Skin of body (tissue), 1 donor: ENCODE measurements at regions not wholly inside any gene's neighbourhood (a gene's known extent, or its start where the extent isn't known, plus 50 kb on each side); places are given as distances from the start of the nearest gene placed in this dataset.

Experiments used
- DNase-seq: peaks from one replicate; lab custom pipeline; 2025; lab: John Stamatoyannopoulos, UW

DNA sequence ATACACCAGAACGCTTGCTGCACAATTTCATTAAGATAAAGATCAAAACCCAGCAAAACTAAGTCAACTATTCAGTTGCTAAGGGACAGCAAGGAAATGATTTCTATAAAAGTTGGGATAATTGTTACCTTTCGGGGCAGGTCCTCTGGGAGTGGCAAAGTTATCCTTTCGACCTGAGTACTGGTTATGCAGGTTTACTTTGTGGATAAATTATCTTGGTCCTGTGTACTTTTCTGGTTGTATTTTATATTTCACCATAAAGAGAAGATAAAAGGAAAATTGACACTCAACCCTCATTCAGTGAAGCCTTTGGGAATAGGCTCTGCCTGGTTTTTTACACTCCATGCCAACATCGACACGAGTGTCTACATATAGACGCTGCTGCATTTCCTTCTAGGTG lies 146.5 kb downstream of the SYK start:
- DNase-seq: no peak

DNA sequence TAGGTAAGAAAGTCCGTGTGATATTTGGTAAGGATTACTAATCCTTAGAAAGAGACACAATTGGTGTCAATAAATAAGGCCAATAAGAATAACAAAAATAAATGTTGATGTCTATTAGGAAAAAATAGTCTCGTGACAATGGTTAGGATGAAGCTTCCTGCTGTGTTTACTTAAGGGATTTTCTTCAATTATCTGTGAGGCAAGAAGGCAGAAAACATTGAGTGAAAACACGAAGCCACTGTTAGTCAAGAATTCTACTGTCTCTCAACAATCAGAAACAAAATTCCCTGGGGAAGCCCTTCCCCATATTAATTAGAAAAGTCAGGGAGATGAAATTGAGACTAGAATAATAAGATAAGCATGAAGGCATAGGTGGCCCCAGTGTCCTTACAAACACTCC lies 149.0 kb downstream of the SYK start:
- no peak for DNase-seq

DNA sequence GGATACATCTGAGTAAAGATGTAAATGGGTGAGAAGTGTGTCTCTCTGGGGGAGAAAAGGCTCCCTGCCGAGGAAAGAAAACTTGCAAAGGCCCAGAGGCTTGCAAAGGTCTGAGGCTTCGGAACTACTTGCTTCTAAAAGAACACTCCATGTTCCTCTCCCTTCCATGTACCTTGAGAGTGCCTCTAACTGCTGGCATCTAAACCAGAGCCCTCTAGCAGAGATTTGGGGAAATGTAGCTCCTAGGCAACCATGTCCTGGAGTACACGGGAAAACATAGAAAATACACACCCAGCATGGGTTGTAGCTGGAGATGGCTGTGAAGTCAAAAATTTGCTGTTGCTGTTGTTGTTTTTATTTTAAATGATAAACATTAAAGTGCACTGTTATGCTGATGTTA lies 151.6 kb downstream of the SYK start:
- DNase-seq: no peak

DNA sequence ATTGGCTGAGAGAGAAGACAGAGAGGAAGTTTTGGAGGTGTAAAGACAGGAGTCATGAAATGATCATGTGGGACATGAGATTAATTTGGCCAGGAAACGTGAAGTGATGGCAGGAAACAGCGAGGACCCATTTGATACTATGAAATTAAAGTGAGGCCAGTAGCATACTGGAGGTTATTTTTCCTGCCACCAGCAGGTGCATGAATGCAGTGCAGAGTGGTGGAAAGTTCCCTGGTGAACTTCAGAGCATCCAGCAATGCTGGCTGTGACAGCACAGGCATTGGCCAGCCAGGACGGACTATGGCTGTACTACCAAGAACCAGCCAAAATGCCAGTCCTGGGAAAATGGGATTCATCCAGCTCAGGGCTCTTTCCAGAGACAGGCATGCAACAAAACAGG lies 152.2 kb downstream of the SYK start:
- no peak for DNase-seq

DNA sequence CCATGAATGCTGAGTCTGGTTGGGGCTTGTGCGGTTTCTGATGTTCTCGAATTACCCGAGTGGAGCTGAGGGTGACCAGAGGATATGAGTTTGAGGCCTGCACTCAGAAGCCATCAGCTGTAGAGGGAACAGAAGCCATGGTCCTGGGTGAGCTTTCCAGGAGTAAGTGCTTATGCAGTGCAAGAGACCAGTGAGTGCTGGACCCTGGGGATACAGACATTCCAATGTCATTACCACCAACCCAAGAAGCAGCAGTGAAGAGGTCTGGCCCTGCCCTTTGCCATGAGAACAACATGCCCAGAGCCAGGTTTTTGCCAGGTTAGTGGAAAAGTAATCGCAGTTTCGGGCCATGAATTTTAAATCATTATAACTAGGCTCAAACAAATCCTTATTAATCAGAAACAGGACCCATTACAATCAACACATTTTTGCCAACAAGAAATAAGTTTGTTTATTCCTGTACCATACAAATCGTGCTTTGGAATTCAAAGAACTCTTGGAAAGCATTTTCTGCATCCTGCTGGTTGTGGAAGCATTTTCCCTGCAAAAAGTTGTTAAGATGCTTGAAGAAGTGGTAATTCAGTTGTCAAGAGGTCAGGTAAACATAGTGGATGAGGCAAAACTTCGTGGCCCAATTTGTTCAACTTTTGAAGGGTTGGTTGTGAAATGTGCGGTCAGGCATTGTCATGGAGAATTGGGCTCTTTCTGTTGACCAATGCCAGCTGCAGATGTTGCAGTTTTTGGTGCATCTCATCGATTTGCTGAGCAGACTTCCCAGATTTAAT lies 154.6 kb downstream of the SYK start:
- no peak for DNase-seq

DNA sequence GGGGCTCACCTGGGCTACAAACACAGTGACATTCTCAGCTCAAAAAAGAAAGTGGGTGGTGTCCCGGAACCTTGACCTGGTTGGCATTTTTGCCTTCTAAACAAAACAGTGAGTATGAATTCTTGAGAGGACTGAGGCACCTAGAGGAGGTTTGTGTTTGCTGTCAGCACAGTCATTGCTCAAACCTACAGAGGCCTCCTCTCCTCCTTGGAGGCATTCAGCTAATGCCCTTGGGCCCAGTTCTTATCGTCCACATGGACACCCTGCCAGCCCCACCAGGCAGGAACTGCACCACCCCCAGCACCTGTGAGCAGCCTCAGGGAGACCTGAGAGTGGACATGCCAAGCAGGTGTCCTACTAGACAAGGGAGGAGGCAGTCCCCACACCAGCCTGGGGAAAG lies 156.7 kb downstream of the SYK start:
- DNase-seq: no peak

DNA sequence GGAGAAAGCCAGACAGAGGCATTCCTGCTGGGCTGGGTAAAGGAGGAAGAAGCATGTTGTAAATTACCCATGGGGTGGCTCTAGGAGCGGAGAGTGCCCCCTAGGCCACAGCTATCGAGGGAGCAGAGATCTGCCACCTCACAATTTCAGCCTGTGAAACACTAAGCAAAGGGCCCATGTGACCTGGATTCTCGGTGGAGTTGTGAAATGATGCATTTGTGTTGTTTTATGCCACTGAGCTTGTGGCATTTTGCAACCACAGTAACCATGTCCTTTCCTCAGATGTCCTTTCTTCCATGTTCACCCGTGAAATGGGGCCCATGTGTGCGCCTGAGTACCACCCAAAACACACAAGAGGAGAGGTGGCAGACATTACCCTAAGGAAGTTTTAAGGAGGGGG lies 159.3 kb downstream of the SYK start:
- DNase-seq: no peak

DNA sequence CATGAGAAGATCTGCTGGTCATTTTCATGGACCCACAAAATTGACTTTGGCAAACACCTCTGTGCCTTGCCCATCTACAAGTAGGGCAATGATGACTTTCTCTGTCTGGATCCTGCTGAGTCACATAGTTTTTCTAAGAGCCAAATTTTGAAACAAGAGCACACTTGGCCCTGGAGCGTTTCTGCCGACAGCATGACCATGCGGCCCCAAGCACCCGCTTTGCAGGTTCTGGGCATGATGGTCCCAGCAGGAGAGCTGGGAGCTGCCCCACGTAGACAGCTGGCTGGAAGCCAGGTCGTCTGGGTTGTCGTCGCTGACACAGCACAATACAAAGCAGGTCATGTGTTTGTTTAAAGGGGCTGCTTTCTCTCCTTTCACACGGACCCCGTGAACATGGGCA lies 159.8 kb downstream of the SYK start:
- no peak for DNase-seq

DNA sequence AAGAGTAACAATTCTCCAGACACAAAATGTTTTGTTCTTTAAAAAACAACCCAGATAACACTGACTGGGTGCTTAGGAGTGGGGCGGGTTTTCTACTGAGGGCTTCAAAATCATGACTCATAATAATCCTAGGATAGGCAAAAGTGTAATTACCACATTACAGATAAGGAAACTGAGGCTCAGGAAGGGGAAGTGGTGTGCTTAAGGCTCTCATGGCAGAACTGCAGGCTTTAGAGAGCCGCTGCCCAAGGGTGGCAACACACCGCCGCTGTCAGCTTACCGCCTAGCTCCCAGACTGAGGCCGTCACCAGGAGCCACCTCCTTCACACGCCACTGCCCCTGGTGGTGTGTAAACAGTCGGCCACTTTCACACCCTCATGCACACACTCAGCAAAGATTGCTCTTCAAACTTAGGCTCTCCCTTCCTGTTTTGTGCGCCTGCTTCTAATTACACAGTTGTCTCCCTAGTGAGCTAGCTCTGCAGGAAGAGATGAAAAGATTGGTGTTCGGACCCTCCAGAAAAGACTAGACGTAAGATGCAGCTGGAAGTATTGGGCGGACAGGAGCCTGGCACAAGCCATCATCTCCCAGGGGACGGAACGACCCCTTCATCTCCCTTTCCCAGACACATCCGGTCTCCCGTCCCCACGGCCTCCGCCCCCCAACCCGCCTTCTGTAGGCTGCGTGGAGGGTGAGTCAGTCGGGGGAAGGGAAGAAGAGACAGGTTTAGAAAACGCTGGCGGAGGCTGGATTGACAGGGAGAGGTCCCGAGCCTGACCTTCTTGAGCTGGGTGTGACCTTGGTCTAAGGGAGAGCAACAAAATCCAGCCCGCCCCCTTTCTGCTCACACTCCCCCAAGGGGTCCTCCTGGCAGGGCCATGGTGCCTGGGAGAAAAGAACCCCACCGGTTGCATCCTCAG lies 162.7 kb downstream of the SYK start:
- peak; percentile 10 for DNase-seq

DNA sequence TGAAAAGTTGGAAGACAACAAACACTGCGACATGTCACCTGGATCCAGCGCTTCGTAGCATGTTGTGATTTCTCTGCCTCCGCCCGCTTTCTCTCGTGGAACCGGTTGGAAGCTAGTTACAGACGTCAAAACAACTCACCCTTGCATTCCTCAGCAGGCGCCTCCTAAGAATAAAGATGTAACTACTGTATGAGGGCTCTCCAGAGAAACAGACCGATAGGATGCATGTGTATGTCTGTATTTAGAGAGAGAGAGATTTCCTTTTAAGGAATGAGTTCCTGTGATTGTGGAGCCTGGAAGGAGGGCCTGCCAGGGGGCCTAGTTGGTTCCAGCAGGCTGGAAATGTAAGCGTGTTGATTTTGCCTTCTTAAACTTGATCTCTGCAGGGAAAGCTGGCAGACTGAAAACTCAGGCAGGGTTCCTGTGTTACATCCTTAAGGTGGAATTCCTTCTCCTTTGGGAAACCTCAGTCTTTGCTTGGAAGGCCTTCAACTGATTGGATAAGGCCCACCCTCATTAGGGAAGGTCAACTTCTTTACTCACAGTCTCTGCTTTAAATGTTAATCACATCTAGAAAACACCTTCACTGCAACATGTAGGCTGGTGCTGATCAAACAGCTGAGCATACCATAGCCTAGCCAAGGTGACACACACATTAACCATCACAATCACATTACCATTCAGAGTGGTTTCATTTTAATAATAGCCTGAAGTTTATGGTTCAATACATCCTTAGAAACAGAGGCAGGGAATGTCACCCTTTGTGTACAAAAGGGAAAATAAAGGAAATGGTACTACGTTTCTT lies 163.8 kb downstream of the SYK start:
- DNase-seq: peak; percentile 24

DNA sequence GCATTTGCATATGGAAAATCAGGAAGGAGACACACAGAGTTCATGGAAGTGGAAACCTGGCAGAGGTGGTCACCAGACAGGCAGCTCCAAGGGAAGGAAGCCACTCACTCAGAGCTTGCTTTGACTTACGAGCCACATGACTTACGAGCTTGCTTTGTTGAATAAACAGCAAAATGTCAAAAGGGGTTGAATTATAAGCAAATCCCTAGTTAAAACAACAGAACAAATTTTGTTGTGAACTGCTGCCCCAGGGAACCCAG lies 164.3 kb downstream of the SYK start:
- DNase-seq: peak; percentile 24

DNA sequence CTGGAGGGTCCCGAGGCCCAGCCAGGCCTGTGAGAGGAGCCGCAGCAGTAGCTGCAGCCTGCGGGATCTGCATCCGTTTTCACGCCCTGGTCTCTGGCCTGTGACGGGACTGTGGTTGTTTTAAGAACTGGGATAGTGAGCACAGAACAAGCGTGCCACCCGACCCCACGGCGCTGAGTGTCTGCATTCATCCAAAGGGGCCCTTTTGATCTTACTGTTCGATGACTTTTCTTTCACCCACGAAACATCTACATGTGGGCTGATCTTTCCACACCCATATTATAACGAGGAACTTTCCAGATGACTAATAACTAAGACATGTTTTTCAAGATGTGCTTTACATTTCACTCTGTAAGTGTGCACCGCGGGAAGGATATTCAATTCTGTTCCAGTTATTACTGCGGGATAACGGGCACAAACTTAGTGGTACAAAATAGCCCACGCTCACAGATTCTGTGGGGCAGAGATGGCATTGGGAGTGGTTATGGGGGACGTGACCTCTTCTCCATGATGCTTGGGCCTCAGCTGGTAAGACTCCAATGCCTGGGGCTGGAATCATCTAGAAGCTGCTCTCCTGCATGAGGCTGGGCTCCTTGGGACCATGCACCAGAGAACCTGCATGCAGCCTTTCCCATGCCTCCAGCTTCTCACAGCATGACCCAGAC lies 165.0 kb downstream of the SYK start:
- DNase-seq: peak; percentile 30

DNA sequence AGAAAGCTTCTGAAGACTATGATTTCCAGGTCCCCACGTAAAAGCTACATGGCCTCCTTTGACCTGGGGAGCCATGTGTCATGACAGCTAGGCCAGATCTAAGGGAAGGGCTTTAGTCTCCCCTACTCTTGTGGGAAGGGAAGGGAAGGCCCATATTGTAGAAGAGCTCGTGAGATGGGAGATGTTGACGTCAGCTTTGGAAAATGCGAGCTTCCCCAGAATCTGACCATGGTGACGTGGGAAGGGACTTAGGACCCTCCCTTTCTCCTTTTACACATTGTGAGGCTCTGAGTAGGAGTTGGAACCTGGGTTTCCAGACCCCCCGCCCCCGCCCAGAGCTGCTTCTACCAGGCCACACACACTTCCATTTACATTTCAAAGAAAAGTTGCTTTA lies 165.5 kb downstream of the SYK start:
- DNase-seq: peak; percentile 22

DNA sequence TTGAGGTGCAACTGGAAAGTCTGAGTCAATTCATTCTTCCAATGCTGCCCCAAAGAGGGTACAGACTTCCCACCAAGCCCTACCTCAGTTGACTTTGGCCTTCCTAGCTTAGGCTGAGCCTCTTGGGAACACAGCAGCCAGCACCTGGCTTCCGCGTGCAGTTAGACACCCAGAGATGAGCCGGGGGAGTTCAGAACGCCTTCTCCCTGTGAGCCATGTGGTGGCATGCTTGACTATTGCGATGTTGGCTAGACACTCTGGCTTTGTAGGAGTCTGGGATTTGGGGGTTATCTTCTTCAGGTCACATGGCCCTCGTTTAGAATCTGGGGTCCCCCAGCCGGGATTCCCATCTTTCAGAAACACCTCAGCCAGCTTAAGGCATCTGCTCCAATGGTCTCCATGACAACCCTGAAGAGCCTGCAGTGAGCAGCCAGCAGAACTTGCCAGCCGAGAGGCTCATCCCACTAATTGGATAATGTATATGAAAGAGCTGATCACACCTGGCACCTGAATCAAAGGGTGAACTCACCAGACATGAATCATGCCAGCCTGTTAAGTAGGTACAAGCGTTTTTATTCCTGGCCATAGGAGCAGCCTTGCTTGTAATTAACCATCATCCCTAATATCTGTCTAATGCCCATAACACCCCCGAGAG lies 167.5 kb downstream of the SYK start:
- DNase-seq: no peak

DNA sequence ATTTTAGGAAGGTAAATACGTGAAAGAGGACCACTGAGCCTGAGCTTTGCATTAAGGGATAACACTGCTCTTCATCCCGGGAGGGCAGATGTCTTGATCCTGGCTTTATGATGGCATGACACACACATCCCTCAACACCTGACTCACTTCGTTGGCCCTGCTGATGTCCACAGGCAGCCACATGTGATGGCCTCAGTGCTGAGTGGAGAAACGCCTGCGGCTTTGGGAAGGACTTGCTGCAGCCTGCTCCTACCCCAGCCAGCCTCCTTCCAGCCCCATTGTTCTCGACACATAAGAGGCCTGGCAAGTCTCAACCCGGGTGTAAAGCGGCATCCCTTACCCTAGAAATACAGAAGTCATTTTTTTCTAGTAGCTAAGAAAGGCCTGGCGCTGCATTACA lies 169.0 kb downstream of the SYK start:
- no peak for DNase-seq

DNA sequence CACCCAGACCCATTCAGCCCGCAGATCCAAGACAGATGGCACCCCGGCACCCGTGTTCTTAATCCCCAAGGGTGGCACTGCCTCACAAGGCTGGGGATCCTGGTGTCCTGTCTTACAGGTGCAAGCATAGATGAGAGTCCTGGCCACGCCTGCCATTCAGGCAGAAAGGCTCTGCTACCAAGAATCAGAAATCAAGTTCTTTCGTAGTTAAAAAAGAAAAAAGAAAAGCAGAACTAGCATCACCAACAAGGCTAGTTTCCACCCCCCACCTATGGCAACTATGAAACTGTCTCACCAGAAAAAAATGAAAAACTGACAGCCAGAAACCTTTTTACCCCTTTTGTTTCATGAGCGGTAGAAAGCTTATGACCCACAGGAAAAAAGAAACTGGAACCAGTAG lies 170.4 kb downstream of the SYK start:
- DNase-seq: no peak

DNA sequence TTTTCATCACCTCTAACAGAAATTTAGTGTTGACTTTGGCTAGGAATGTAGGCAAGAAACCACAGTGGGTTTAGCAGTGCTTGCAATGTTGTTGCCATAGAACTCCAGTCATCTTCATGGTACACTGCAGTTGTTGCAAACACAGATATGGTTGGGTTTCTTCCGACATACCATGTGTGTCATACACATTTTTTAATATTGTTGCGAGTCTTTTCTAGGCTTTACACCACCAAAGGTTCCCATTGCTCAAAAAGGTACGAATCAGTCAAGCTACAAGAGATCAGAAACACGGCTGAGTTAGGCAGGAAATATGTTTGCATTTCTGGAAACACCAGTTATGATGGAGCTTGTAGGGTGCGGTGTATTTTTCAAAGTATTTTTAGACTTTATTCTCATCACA lies 172.4 kb downstream of the SYK start:
- no peak for DNase-seq

DNA sequence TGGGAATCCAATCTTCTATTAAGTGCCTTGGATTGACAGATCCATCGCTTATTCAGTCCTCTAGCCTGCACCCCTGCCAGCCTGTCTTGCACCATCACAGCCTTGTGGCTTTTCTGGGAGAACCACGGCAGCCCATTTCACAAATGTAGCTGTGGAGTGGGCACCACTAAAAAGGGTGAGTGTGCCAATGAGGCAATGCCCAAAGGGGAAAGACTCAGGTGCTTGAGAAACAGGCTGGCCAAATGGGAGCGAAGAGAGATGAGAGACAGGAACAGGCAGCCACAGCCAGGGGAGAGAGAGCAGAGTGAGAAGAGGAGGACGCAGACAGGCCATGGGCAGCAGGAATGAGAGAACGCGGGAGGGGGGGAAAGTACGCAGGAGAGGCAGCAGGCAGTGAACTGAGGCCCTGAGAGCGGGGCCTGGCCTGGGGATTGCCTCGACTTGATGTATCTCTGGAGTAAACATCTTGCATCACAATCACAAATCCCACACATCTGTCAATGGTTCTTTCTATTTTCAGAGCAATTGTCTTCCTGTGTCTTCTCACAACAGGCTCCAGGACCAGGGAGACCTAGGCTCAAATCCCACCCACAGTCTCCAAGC lies 173.1 kb downstream of the SYK start:
- DNase-seq: peak; percentile 35

DNA sequence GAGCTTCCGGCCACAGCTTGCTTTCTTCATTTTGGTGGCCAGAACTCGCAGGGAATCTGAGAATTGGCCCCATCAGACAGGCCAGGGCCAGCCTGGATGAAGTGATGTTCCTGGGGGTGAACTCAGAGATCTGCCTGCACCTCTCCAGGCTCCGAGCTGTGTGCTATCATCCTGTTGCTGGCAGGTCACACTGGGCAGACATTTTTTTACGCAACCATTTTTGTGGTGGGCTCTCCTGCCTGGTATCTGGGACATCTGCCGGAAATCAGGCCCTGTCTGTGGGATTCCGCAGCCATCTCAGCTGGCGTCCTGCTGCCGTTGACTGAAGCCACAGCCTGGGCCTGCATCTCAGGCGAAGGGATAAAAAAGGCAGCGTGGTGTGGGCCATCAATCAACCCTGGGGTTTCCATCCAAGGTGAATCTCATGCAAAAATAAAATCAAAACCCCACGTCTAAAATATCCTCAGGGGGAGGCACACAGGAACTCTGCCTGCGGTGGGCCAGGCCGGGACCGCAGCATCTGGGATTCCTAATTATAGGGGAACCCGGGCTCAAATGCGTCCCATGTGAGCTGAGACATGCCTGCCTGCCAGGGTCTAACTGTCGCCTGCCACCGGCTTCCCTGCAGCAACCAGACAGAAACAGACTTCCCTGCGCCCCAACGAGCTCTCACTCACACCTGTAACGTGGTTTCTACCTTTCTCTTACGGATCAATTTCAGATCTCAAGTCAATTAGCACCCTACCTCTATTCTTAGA lies 174.3 kb downstream of the SYK start:
- DNase-seq: no peak

DNA sequence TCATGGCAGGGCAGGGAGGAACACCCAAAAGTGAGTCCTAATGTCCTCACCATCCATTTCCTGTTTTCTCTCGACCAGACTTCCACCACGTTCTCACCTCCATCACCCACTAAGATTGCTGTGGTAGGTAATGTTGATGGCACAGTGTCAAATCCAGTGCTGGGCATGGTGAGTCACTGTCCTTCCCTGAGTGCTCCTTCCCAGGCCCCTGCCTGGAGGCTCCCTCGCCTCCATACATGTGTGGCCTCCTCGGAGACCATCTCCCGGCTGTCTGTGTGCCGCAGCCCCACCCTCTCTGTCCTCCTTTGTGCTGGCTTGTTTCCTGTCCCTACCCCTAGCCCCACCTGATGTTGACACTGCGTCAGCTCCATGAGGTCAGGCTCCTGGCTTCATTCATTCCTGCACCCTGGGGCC lies 177.5 kb downstream of the SYK start:
- DNase-seq: no peak
